GM23248 (cell line): ENCODE measurements at regions not wholly inside any gene's neighbourhood (a gene's known extent, or its start where the extent isn't known, plus 50 kb on each side); places are given as distances from the start of the nearest gene placed in this dataset.

ENCODE experiments used
- EZH2 ChIP-seq: fragments of 200-600 bp; sonication (generic); IDR thresholded peaks from 2 replicates; pipeline ENCODE4 v1.6.1; 2018; ENCODE audit warnings: antibody characterized with exemption, mild to moderate bottlenecking; ENCODE audit not compliant: insufficient read depth, poor library complexity, severe bottlenecking
- EZH2phosphoT487 ChIP-seq: fragments of 200-600 bp; sonication (generic); IDR thresholded peaks from 2 replicates; pipeline ENCODE4 v1.6.1; 2018; ENCODE audit warnings: antibody characterized with exemption, moderate library complexity, mild to moderate bottlenecking, low read depth; ENCODE audit not compliant: insufficient read depth

DNA sequence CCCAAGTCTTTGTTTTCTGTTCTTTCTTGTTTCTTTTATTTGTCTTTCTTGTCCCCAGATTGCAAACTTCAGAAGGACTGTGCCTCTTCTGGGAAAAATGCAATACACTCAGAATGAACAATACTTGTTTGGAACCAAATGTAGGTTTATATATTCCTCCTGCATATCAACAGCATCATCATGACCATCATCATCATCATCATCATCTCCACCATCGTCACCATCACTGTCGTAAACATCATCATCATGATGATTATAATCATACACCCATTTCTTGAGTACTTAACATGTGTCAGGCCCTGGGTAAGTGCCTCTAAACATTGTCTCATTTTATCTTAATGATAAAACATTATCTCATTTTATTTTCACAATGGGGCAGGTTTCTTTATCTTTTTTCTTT is 476.8 kb downstream of the CCSER2 start:
- no peak for TF ChIP-seq EZH2phosphoT487
- TF ChIP-seq EZH2 = no peak
